Adrenal gland (tissue), 5 donors: ENCODE measurements at regions not wholly inside any gene's neighbourhood (a gene's known extent, or its start where the extent isn't known, plus 50 kb on each side); places are given as distances from the start of the nearest gene placed in this dataset.

Experiments
- POLR2A ChIP-seq, 2 donors: fragments of 450-650 bp; IDR thresholded peaks; one replicate each; pipeline ENCODE4 v1.6.1; 2017; ENCODE audit warnings: antibody characterized with exemption in 2 of 2, mild to moderate bottlenecking in 2 of 2, moderate library complexity in 1 of 2
- TF ChIP-seq, protein P1 (sequence below), 6 experiments: fragments of 450-650 bp in 4 of 6; fragments of 200-600 bp in 2 of 6; sonication (generic) in 1 of 6; IDR thresholded peaks; 1 replicate in 5 of 6; 2 replicates in 1 of 6; pipeline versions ENCODE4 v1.5.1 to v1.8.0; 2016 to 2021; ENCODE audit warnings: antibody characterized with exemption in 6 of 6, mild to moderate bottlenecking in 2 of 6, moderate library complexity in 1 of 6
- donor health status: DM: no; HTN: no; CAD: no.

DNA sequence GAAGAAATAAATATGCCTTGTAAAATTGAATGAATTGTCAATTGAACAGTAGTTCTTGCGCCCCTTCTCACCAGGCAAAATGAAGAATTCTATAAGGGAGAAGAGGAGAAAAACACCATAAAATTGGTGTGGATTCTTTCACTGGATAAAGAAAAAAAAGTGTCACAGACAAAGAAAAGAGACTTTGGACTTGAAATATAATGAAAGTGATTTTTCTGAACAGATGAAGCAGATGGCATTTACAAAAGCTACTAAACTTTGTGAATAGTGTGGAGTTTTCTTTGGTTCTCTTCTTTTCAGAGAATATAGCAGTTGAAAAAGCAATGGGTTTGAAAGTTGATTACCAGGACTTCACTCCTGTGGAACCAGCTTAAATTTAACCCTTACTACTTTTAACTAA, 945.7 kb downstream of the DSC3 start:
- TF ChIP-seq, protein P1, sequence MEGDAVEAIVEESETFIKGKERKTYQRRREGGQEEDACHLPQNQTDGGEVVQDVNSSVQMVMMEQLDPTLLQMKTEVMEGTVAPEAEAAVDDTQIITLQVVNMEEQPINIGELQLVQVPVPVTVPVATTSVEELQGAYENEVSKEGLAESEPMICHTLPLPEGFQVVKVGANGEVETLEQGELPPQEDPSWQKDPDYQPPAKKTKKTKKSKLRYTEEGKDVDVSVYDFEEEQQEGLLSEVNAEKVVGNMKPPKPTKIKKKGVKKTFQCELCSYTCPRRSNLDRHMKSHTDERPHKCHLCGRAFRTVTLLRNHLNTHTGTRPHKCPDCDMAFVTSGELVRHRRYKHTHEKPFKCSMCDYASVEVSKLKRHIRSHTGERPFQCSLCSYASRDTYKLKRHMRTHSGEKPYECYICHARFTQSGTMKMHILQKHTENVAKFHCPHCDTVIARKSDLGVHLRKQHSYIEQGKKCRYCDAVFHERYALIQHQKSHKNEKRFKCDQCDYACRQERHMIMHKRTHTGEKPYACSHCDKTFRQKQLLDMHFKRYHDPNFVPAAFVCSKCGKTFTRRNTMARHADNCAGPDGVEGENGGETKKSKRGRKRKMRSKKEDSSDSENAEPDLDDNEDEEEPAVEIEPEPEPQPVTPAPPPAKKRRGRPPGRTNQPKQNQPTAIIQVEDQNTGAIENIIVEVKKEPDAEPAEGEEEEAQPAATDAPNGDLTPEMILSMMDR (IDR thresholded peaks at IDR 0.05) = no peak
- TF ChIP-seq POLR2A (IDR thresholded peaks at IDR 0.05) = no peak
